Inflammatory macrophage treated with lipopolysaccharide for 1 hour (primary cell): ENCODE measurements at regions not wholly inside any gene's neighbourhood (a gene's known extent, or its start where the extent isn't known, plus 50 kb on each side); places are given as distances from the start of the nearest gene placed in this dataset.
A peak's percentile ranks its signal among the peaks of the same experiment; 100 is the strongest.
"Not testable (repeated sequence)": the region's sequence is repeated elsewhere in the genome, so short reads cannot be mapped to it uniquely, and the experiment has no call there.

Source experiments
- DNase-seq, 2 donors: peaks; one replicate each; pipeline ENCODE4 v3.0.0-alpha.2; 2020 to 2022

DNA sequence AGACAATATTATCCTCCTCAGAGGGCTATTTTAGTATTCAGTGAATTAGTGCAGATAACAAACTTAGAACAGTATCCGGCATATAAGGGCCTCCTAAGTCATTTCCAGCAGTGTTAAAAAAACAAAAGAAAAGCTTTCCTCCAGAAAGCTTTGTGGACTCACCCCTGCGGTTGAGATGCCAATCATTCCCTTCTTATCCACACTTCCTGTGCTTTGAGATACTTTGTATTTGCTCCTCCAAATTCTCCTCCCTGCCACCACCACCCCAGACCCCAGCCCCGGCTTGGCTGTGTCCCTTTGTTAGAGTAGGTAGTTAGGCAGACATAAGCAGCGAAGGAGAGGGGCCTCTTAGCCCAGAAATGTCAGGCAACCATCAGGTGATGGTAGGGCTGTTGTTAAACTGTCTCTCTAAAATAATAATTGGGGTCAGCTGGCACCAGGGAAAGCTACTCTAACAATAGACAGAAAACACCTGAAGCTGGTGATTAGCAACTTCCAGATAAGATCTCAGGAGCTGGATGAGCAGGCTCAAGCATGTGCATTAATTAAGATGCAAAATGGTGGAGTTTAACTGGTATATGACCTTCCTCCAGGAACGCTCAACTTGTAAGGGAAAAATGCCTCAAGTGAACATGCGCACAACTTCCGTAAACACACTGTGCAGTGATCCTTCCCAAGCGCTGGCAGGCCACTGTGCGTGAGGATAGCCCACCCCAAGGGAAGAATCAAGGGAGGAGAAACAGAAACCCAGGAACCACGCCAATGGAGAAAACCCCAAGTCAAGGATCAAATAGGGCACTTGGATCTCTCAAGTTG, 152.1 kb upstream of the EEA1 start:
- DNase-seq, result no peak

- no peak for DNase-seq
These were observed 152.7 kb upstream of the EEA1 start for GRCh38 chr12:93081810-93082165.

DNA sequence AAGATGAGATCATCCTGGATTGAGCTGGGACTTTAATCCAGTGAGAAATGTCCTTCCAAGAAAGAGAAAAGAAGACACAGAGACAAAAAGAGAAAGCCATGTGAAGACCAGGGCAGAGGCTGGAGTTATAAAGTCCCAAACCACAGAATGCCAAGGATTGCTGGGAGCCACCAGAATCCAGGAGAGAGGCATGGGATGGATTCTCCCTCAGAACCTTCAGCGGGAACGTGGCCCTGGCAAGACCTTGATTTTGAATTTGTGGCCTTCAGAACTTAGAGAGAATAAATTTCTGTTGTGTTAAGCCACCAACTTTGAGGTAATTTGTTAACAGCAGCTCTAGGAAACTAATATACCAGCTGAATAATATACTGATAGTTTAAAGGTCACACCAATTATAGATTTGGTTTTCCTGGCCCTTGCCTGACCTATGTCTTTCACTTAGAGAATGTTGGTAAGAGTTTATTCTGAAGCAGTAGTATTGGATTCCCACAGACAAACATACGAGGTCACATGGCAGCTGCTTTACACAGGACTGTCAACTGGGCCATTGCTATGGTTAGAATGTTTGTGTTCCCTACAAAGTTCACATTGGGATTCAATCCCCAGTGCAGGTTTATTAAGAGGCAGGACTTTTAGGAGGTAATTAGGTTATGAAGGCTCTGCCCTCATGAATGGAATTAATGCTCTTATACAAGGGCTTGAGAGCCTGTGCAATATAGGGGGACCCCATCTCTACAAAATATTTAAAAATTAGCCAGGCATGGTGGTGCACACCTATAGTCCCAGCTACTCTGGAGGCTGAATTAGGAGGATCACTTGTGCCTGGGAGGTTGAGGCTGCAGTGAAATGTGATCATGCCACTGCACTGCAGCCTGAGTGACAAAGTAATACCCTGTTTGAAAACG, 156.5 kb upstream of the EEA1 start:
- DNase-seq, result no peak

- DNase-seq, result no peak
These were observed 157.2 kb upstream of the EEA1 start for GRCh38 chr12:93086288-93086727.

- no peak for DNase-seq
These were observed 158.9 kb upstream of the EEA1 start for GRCh38 chr12:93087840-93088610.

- no peak for DNase-seq
These were observed 160.9 kb upstream of the EEA1 start for GRCh38 chr12:93089805-93090569.

DNA sequence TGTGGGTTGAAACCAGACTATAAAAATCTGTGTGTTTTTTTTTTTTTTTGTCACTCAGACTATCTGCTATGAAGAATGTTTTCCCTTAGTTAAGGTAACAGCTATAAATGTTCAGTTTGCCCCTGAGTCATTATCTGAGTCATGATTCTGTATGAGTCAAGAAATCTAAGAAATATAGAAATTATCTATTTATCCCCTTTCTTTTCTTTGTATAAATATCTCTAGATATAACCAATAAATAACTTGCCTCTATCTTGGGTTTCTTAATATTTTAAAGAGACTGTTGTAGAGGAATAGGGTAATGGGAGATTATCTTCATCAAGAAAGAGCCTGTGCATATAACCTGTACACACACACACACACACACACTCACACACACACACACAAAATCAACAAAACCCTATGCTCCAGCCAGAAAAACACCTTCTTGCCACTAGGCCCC, 161.7 kb upstream of the EEA1 start:
- no peak for DNase-seq

GRCh38 chr12:93091886-93092648, 163.0 kb upstream of the EEA1 start:
- DNase-seq, result no peak

DNA sequence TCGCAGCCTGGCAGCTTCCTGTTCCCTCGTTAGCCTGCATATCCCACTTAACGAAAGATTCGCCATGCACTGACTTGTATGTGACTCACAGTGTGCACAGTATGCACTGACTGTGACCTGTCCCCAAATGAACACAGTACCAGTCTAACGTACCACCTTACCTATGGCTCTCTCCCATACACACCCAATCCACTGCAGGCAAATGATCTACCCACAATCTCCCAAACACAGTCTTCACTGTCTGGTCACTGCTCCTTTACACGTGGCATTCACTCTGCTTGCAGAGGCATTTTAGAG, 163.5 kb upstream of the EEA1 start:
- DNase-seq, result no peak

- DNase-seq, result no peak
These were observed 164.1 kb upstream of the EEA1 start for GRCh38 chr12:93093243-93093642.

GRCh38 chr12:93094222-93094621, 165.1 kb upstream of the EEA1 start:
- DNase-seq, result not testable (repeated sequence)

DNA sequence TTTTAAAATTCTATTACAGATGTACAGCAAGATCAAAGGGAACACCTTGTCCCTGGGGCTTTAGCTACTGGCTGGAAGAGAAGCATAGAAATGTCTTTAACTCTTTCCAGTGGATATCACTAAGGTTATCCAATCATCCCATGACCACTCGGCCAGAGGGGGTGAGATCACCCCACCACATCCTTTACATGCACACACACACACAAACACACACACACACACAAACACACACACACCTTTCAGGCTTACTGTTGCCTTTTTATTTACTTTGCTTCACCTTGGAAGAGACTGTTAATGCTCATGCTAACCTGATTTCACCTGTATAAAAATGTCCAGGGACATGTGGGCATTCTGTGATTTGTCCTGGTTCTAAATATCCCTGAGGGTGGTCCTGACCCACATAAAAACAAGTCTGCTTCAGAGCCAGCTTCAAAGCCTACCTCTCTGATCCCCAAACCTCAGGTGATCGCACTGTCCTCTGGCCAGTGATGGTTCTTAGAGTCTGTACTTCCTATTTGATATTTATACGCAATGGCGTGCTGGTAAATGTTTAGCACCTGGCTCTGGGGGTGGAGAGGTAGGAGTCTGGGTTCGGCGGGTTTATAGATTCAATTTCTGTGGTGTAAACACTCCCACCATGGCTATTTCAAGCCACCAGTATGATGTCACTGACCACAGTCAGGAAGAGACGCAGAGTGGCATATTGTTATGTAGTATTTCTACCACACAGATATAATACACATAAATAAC, 166.1 kb upstream of the EEA1 start:
- DNase-seq, result no peak

GRCh38 chr12:93097417-93097816, 168.3 kb upstream of the EEA1 start:
- DNase-seq, result no peak

DNA sequence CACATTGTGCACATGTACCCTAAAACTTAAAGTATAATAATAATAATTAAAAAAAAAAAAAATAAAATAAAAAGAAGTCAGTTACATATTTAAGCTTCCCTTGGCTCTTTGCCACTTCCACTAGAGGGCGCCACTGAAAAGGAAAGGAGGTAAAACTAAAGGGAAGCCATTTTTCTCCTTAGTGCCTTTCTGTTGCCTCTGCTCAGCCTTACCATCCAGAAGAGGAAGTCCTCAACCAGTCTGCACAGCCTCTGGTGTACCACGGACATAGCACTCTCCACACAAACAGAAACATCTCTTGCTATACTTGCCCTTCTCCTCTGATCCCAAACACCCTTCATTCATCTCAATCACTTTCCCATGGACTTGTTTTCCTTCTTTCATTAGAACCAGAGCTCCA, 169.0 kb upstream of the EEA1 start:
- peak; percentile 85 to 98 for DNase-seq

- DNase-seq, result no peak
These were observed 170.7 kb upstream of the EEA1 start for GRCh38 chr12:93099792-93100191.

- DNase-seq, result no peak
These were observed 171.5 kb upstream of the EEA1 start for GRCh38 chr12:93100610-93101009.

- no peak for DNase-seq
These were observed 172.3 kb upstream of the EEA1 start for GRCh38 chr12:93101367-93101766.

DNA sequence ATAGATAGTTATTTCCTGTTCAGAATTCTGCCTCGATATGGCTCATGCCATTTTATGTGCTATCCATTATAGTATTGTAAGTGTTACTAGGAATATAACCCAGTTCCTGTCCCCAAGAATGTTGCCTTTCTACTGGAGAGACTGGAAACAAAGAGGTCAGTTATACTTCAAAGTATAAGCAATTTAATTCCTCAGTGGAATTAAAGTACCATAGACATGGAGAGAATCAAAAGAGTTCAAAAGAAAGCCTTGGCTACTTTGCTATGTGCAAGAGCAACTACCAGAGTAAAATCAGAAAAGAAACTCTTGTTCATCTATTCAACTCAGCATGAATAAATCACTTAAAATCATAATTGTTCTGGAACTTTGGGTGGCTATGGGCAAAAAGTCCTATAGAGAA, 173.2 kb upstream of the EEA1 start:
- DNase-seq, result no peak

- DNase-seq, result no peak
These were observed 173.6 kb upstream of the EEA1 start for GRCh38 chr12:93102744-93103143.

GRCh38 chr12:93103154-93103553, 174.1 kb upstream of the EEA1 start:
- no peak for DNase-seq

- no peak for DNase-seq
These were observed 175.4 kb upstream of the EEA1 start for GRCh38 chr12:93104535-93104934.
